ENCODE measurements at regions not wholly inside any gene's neighbourhood (a gene's known extent, or its start where the extent isn't known, plus 50 kb on each side); places are given as distances from the start of the nearest gene placed in this dataset.

DNA sequence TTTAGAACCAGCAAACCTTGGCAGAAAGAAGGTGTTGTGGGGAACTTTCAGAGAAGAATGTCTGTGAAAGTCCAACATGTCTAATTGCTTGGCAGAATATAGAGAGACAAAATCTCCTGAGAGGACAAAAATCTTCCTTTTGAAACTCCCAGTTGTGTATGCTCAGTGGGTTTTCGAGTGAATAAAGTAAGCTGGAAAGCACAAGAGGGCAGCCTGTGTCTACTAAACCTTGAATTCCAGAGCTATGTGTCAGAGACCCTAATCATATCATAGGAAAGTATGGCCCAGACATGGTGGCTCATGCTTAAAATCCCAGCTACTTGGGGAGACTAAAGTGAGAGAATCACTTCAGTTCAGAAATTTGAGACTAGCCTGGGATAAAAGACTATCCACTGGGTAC lies 661.2 kb downstream of the SLC16A7 start:
- no peak for DNase-seq

DNA sequence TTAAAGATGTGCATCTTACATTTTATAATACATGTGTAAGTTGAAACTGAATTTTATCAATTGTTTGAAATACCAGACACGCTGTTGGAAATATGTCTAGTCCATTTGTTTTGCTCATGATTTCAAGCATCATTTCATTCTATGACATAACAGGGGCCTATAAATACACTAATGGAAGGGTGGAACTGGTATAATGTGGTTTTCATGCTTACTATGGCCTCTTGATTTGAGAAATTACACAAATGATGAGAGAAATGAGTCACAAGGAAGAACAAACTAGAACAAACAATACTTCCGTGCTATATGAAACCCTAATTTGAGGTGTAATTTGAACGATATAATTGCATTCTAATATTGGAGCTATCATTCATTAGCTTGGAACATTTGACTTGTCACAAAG lies 663.4 kb downstream of the SLC16A7 start:
- DNase-seq: no peak

DNA sequence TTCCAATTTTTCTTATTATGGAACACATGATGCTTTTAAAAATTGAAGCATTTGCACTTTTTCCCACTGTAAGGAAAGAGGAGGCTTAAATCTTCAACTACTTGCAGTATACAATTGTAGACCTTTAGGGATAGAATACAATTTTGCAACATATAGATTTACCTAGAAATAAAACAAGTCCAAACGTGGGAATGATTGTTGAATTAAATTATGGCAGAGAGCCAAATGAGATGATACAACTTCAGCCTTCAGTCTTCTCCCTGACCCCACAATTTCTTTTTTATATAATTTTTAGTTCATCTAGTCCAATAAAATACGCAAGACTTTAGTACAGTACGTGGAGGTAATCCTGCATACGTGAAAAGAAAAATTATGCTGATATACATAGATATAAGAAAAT lies 666.5 kb downstream of the SLC16A7 start:
- no peak for DNase-seq

DNA sequence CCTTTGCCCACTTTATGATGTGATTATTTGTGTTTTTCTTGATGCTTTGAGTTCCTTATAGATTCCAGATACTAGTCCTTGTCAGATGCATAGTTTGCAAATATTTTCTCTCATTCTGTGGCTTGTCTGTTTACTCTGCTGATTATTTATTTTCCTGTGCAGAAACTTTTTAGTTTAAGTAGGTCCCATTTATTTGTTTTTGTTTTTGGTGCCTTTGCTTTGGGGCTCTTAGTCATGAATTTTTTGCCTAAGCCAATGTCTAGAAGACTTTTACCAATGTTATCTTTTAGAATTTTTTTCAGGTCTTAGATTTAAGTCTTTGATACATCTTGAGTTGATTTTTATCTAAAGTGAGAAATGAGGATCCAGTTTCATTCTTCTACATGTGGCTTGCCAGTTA lies 667.3 kb downstream of the SLC16A7 start:
- DNase-seq: no peak

DNA sequence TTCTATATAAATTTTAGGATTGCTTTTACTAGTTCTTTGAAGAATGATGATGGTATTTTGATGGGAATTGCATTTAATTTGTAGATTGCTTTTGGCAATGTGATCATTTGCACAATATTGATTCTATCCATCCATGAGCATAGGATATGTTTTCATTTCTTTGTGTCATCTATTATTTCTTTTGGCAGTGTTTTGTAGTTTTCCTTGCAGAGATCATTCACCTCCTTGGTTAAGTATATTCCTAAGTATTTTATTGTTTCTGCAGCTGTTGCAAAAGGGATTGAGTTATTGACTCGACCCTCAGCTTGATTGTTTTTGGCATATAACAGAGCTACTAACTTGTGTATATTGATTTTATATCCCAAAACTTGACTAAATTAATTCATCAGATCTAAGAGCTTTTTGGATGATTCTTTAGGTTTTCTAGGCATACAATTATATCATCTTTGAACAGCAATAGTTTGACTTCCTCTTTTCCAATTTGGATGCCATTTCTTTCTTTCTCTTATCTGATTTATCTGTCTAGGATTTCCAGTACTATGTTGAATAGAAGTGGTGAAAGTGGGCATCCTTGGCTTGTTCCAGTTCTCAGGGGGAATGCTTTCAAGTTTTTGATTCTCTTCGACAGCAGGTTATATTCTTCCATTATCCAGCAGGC lies 668.1 kb downstream of the SLC16A7 start:
- no peak for DNase-seq

DNA sequence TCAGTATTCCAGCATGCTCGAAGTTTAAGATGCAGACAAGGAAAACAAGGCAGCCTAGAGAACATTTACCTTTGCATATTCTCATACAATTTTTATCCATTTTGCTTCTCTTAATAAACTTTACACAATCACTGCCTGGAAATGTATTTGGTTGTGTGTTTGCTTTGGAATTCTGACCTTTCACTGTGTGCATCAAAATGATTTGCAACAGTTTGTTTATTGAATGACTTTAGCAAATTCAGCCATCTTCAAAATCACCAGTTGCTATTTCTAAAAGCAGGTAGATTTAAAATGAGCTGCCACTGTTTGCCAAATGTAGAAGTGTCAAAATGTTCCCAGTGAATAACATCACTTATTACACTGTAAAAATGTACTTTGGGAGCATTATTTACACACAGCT lies 669.9 kb downstream of the SLC16A7 start:
- DNase-seq: no peak

DNA sequence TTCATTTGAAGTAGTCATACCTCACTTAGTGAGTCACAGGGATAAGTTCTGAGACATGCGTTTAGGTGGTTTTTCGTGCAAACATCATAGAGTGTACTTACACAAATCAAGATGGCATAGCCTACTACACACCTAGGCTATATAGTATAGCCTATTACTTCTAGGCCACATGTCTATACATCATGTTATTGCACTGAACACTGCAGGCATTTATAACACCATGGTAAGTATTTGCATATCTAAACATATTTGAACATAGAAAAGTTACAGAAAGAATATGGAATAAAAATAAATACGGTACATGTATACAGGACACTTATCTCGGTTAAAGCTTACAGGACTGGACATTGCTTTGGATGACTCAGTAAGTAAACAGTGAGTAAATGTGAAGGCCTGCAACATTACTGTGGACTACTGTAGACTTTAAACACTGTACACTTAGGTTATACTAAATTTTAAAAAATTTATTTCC lies 670.6 kb downstream of the SLC16A7 start:
- no peak for DNase-seq

DNA sequence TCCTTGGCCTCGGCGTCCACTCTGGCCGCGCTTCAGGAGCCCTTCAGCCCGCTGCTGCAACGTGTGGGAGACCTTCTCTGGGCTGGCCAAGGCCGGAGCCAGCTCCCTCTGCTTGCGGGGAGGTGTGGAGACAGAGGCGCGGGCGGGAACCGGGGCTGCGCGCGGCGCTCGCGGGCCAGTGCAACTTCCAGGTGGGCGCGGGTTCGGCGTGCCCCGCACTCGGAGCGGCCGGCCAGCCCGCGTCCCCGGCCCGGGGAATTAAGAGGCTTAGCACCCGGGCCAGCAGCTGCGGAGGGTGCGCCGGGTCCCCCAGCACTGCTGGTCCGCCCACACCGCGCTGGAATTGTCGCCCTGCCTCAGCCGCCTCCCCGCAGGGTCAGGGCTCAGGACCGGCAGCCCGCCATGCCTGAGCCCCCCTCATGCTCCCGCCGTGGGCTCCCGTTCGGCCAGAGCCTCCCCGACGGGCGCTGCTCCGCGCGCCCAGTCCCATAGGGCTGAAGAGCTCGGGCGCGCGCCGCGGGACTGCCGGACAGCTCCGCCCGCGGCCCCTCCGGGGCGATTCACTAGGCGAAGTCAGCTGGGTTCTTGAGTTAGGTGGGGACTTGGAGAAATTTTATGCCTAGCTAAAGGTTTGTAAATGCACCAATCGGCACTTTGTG lies 673.9 kb downstream of the SLC16A7 start:
- DNase-seq: no peak

DNA sequence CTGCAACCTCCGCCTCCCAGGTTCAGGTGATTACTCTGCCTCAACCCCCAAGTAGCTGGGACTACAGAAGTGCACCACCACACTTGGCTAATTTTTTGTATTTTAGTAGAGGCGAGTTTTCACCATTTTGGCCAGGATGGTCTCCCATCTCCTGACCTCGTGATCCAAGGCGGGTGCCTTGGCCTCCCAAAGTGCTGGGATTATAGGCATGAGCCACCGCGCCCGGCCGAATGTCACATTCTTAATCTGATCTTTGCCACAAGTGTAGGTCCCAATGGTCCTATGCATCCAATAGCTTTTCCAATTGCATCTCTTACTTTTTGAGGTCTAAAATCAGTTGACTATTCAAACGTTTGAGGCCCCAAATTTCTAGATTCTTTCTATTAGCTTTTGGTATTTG lies 676.0 kb downstream of the SLC16A7 start:
- DNase-seq: no peak

DNA sequence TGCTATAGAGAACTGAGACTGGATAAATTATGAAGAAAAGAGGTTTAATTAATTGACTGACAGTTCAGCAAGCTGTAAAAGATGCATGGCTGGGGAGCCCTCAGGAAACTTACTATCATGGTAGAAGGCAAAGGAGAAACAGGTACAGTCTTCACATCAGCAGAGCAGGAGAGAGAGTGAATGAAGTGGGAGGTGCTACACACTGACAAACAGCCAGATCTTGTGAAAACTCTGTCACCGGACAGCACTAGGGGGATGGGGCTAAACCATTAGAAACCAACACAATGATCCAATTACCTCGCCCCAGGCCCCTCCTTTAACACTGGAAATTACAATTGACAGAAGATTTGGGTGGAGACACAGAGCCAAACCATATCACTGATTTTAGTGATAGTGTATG lies 682.4 kb downstream of the SLC16A7 start:
- no peak for DNase-seq

DNA sequence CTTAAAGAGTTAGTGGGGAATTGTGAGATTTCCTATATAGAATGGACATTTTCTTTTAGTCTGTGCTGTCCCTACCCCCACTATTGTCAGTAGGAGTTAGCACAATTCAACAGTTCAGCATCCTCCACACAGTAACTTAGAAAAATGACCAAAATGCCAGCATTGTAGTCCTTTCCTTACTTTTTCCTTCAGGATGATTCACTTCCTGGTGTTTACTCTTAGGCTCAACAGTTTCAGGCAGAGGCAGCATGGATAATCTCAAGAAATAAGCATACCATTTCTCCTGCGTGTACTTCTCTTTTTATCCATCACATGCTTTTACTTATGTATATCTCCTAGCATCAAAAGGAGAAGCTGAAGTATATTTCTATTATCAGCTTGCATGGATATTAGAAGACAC lies 683.4 kb downstream of the SLC16A7 start:
- no peak for DNase-seq

DNA sequence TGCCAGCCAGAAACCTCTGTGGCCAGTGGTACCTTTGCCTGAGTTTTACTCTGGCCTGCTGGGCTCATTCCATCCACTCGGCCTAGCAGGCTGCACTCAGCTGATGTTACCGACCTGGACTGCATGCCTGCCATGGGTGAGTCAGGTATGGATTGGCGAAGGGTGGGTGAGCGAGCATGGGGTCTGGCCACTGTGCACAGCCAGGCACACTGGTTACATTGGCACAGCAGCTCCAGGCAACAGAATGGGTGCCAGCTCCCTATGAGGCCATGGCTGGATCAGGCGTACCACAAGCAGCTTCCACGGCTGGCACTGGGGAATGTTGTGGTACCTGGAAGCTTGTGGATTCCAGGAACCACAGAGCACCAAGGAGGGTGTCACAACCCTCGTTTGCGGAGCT lies 685.7 kb downstream of the SLC16A7 start:
- DNase-seq: no peak

DNA sequence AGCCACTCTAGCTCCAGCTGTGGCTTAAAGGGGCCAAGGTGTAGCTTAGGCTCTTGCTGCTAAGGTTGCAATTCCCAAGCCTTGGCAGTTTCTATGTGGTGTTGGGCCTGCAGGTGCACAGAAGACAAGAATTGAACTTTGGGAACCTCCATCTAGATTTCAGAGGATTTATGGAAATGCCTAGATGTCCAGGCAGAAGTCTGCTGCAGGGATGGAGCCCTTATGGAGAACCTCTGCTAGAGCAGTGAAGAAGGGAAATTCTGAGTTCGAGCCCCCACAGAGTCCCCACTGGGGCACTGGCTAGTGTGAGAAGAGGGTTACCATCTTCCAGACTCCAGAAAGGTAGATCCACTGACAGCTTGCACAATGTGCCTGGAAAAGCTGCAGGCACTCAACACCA lies 694.7 kb downstream of the SLC16A7 start:
- no peak for DNase-seq

DNA sequence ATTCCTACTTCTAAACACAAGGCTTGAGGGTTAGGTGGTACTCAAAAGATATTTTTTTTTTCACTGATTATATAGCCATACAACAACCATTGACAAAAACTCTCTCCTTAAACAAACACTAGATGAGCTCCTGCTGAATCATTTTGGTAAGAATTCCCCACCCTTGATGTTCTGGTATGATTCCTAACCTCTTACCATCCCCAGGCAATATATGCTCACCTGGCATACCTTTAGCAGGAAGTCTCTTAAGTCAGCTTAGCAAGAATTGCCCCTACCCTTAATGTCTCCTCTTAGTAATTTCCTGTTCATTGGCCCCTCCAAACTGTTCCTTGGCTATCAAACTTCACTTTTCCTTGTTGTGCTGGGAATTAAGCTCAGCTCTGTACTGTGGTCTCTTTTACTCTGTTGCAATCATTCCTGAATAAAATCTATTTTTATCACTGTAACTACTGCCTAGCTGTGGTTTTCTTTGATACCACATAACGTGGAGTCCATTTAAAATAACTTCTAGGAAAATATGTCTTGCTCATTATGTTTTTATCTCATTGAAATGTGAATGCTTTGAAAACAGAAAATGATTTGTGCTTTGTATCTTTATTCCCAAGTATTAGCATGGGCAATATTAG lies 712.6 kb downstream of the SLC16A7 start:
- DNase-seq: no peak

DNA sequence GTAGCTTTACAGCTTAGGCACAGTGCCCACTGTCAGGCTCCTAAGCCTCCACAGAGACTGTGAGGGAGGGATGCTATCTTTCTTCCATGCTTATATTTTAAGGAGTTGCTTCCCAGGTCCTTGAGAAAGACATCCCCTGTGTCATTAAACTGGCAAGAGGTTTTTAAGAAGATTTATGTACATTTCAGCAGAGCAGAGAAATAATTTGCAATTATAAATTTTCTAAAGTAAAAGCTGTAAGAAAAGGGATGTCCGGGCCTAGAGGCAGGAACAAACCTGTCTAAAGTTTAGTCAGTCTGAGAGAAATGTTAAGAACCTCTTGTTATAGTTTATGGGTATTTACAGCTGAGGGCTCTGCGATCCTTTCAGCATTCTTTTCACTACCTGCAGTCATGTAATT lies 716.1 kb downstream of the SLC16A7 start:
- DNase-seq: no peak

DNA sequence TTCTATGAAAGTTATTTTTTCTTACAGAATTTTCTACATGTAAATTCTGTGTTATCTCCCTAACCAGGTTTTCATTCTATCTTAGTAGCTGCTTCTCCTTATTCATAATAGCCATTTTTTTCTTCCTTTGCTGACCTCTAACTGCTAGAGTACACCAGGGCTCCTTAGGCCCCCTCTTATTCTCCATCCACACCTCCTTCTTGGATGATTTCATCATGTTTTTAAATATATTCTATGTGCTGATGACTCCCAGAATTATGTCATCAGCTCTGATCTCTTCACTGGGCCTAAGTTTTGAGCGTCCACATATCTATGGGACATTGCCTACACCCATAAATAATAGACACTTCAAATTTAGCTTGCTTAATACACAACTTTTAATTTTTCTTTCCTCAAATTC lies 721.5 kb downstream of the SLC16A7 start:
- no peak for DNase-seq

DNA sequence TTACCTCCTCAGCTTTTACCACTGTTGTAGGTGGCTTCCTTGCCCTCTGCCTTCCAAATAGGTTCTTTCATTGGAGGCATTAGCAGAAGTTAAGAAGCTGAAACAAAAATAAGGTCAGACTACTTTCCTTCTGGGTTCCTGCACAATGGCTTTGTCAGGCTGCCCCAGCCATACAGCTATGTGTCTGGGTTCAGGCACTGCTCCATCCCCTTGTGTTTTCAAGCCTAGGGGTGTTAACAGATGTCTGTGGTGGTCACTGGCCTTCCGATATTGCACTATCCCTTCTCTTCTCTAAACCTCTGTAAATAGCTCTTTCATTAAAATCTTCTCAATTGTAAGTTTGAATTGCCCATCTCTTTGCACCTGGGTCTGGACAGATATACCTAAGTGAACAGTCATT lies 728.9 kb downstream of the SLC16A7 start:
- no peak for DNase-seq

DNA sequence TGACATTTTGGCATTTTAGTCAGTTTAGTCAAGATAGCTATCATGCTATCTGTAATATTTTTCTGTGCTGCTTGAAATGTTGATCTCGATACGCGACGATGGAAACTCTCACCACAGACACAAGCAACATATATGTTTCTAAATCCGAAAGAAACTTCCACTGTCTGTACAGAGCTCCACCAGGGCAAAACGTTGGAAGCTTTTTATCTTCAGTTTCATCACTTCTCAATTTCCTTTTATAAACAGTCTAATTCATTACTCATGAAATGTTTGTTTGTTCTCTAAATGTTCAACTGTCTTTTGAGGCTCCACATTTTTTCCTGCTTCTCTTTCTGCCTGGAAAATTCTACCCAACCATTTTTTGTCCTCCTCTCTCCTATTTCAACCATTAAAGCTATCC lies 737.6 kb downstream of the SLC16A7 start:
- DNase-seq: no peak

DNA sequence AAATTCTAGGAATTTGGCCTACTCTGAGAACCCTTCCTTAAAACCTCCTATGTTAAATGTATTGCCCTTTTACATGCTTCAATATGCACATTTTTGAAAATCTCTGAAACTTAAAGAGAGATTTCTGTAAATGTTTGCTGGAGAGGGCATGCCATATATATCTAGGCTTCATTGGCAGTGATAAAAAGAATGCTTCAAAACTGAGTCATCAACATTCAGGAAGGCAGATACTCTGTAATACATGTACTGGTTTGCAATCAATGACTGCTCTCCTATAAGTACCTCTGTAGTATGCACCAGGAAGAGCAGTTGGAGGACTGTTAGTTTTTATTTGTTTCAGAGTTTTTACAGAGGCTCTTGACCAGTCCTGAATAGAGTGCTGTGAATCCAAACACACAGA lies 739.9 kb downstream of the SLC16A7 start:
- no peak for DNase-seq

DNA sequence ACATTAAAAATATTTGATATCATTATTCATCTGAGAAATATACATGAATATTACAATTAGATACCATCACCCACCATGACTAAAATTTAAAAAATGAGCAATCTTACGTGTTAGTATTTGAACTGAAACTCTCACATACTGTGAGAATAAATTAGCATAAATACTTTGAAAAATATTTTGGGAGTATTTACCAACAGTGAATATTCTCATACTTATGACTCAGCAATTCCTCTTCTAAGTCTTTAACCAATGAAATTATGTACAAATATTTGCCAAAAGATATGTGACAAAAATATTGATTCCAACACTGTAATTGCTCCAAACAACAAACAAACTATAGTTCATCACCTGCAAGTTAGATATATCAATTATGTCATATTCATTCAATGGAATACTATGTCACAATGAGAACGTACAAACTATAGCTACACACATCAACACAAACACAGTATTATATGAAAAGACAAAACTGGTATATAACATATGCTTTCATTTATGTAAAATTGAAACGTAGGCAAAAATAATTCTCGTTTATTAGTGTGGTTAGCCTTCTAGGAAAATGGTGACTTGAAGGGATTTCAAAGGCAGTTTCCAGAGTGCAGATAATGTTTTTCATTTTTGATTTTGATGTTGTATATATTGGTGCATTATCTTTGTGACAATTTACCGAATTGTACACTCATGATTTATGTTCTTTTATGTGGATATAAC lies 742.2 kb downstream of the SLC16A7 start:
- no peak for DNase-seq

DNA sequence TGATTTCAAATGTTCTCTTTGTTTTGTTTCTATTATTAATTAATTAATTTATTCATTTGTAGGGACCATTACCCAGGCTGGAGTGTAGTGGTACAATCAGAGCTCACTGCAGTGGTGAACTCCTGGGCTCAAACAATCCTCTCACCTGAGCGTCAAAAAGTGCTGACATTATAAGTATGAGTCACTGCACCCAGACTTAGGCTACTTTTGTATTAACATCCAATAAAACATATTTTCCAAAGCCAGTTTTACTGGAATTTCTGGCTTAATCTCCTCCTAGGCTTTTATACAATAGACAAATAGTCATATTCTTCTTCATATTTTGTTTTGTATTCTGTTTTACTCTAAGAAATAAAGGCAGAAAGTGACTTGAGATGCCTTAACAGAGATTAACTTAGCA lies 749.6 kb downstream of the SLC16A7 start:
- DNase-seq: no peak

DNA sequence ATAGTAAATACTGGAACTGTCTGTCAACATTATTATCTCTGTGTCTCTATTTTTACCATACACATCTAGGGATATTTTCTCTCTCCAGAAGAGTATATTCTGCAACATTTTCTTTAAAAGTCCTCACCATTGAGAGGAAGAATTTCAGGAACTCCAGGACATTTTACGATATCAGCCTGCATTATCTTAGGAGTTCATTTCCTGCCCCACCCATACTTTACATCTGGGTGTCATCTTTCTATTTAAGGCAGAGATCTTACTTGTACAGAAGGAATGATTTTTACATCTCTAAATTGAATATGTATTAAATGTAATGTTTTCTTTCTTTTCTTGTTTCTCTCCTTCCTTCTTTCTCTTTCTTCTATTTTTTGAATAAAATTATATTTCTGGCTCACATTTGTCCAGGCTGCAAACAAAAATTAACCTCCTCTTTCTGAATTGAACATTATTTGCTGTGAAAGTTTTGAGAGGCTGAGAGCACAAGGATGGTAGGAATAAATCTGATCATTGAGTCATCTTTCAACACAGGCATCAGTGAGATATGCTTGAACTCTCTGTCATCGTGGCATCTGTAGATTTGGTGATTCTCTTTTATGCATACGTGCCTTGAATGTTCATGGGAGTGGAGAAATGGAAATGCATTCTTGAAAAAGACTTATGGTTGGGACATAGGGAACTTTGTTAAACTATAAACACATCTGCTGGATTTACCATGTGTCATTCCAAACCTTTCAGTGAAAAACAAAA lies 753.6 kb downstream of the SLC16A7 start:
- no peak for DNase-seq

DNA sequence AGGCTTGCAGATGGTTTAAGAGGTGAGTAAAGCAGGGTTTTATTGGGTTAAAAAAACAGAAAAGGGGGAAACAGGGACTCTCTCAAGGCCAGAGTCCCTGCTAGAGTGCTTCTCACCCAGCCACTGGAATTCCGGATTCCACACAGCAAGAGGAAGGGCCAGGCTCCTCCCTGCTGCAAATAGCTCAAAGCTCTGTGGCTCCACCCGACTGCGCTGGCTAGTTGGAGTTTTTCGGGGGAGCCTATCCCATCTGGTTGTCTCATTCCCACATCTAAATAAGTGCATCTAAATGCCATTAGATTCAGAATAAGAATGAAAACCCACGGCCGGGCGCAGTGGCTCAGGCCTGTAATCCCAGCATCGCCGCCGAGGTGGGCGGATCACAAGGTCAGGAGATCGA lies 791.5 kb downstream of the SLC16A7 start:
- DNase-seq: no peak

Data from activated naive CD4-positive, alpha-beta T cell treated with Interleukin-2 at 50 U/mL for 16 hours (primary cell).